H1 (cell line): ENCODE measurements at regions not wholly inside any gene's neighbourhood (a gene's known extent, or its start where the extent isn't known, plus 50 kb on each side); places are given as distances from the start of the nearest gene placed in this dataset.
"Not testable (repeated sequence)": the region's sequence is repeated elsewhere in the genome, so short reads cannot be mapped to it uniquely, and the experiment has no call there.

Experiments
- CTCF ChIA-PET: fragments of 300-600 bp; sonication (Branson Sonifier 250); formaldehyde crosslinking; loops from one replicate; lab custom pipeline; 2021; ENCODE audit not compliant: partially characterized antibody; lab: Charles Lee
- POLR2A ChIA-PET: fragments of 300-600 bp; sonication (Branson Sonifier 250); formaldehyde crosslinking; loops from one replicate; lab custom pipeline; 2021; ENCODE audit warnings: inconsistent platforms; ENCODE audit not compliant: partially characterized antibody; lab: Charles Lee
- DNase-seq, 2 experiments: peaks; one replicate each; pipeline versions ENCODE4 v3.0.0 to v3.0.0-alpha.2; 2010 to 2022; ENCODE audit warnings: low spot score in 2 of 2, low read depth in 1 of 2, mixed read lengths in 1 of 2
- FAIRE-seq: peaks from 2 replicates; lab custom pipeline; 2011; peaks lifted over from hg19 to GRCh38; lab: Jason Lieb, UNC
- H2AFZ ChIP-seq: 2 replicates; pipeline ENCODE4 v1.8.1; 2012; ENCODE audit warnings: low read length, inconsistent platforms
- H2AK5ac ChIP-seq: 2 replicates; pipeline ENCODE4 v1.6.1; 2013; ENCODE audit warnings: low read depth, low read length
- H2BK120ac ChIP-seq: replicated peaks from 2 replicates; pipeline ENCODE3; 2013; ENCODE audit warnings: low read depth, low read length, inconsistent platforms
- H2BK12ac ChIP-seq: 2 replicates; pipeline ENCODE4 v1.6.1; 2013; ENCODE audit warnings: low read depth, low read length
- H2BK15ac ChIP-seq: 2 replicates; pipeline ENCODE4 v1.6.1; 2013; ENCODE audit warnings: low read length
- H2BK20ac ChIP-seq: 2 replicates; pipeline ENCODE4 v1.6.1; 2013; ENCODE audit warnings: low read length
- H2BK5ac ChIP-seq: 2 replicates; pipeline ENCODE4 v1.6.1; 2013; ENCODE audit warnings: low read depth, low read length
- H3K14ac ChIP-seq: 2 replicates; pipeline ENCODE4 v1.6.1; 2013; ENCODE audit warnings: inconsistent platforms; ENCODE audit not compliant: insufficient read length
- H3K18ac ChIP-seq: 2 replicates; pipeline ENCODE4 v1.6.1; 2013; ENCODE audit warnings: low read length; ENCODE audit errors: extremely low read depth
- H3K23ac ChIP-seq: 2 replicates; pipeline ENCODE4 v1.6.1; 2013; ENCODE audit warnings: inconsistent platforms; ENCODE audit not compliant: insufficient read length
- H3K23me2 ChIP-seq: 2 replicates; pipeline ENCODE4 v1.6.1; 2013; ENCODE audit warnings: low read depth, low read length
- H3K27ac ChIP-seq: 2 replicates; pipeline ENCODE4 v1.6.1; 2011; ENCODE audit warnings: low read depth, low read length, inconsistent platforms
- H3K27me3 ChIP-seq, 4 experiments: replicated peaks in 1 of 4; 1 replicate in 1 of 4; 2 replicates in 3 of 4; pipeline versions ENCODE4 v1.6.1 to v1.8.1; 2011 to 2013; ENCODE audit warnings: low read length in 3 of 4, mild to moderate bottlenecking in 3 of 4, inconsistent platforms in 2 of 4, mixed read lengths in 2 of 4, moderate library complexity in 1 of 4; ENCODE audit not compliant: control insufficient read depth in 3 of 4, insufficient read depth in 3 of 4; ENCODE audit errors: extremely low read depth in 1 of 4
- H3K36me3 ChIP-seq, 4 experiments: 2 replicates each; pipeline versions ENCODE4 v1.6.1 to v1.8.1; 2011 to 2013; ENCODE audit warnings: mild to moderate bottlenecking in 4 of 4, low read length in 3 of 4, moderate library complexity in 2 of 4, control low read depth in 1 of 4, inconsistent platforms in 1 of 4; ENCODE audit not compliant: insufficient read depth in 4 of 4, control insufficient read depth in 2 of 4
- H3K4ac ChIP-seq: replicated peaks from 2 replicates; pipeline ENCODE3; 2013; ENCODE audit warnings: low read length, low read depth, mixed read lengths, inconsistent platforms; ENCODE audit not compliant: insufficient read length
- H3K4me1 ChIP-seq, 4 experiments: replicated peaks in 1 of 4; 1 replicate in 1 of 4; 2 replicates in 3 of 4; pipeline versions ENCODE4 v1.6.1 to v1.8.1; 2011 to 2013; ENCODE audit warnings: low read length in 3 of 4, inconsistent platforms in 2 of 4, mixed read lengths in 1 of 4; ENCODE audit not compliant: insufficient read depth in 4 of 4, control insufficient read depth in 3 of 4
- H3K4me2 ChIP-seq, 2 experiments: 2 replicates each; pipeline versions ENCODE4 v1.6.1 to v1.8.1; 2011 to 2013; ENCODE audit warnings: low read depth in 2 of 2, low read length in 2 of 2, control low read depth in 1 of 2, inconsistent platforms in 1 of 2, mild to moderate bottlenecking in 1 of 2; ENCODE audit not compliant: insufficient read depth in 1 of 2
- H3K4me3 ChIP-seq, 4 experiments: fragments of 200-600, 300-600 bp in 1 of 4; sonication (generic), shearing (Covaris generic), sonication (Bioruptor Twin) in 1 of 4; 2 replicates each; pipeline versions ENCODE4 v1.5.1 to v1.8.1; 2011 to 2016; ENCODE audit warnings: low read length in 4 of 4, low read depth in 3 of 4, control low read depth in 2 of 4, inconsistent platforms in 2 of 4, mild to moderate bottlenecking in 2 of 4, mixed read lengths in 1 of 4, moderate library complexity in 1 of 4; ENCODE audit not compliant: insufficient read depth in 2 of 4; ENCODE audit errors: extremely low read depth in 1 of 4
- H3K56ac ChIP-seq: replicated peaks from 2 replicates; pipeline ENCODE3; 2013; ENCODE audit warnings: low read depth, mild to moderate bottlenecking, mixed read lengths, low read length, inconsistent platforms; ENCODE audit not compliant: insufficient read length
- H3K79me1 ChIP-seq: 2 replicates; pipeline ENCODE4 v1.6.1; 2013; ENCODE audit warnings: low read depth, low read length, control low read depth
- H3K79me2 ChIP-seq, 2 experiments: 2 replicates each; pipeline versions ENCODE4 v1.6.1 to v1.8.1; 2012 to 2013; ENCODE audit warnings: low read length in 2 of 2, mild to moderate bottlenecking in 2 of 2, inconsistent platforms in 1 of 2; ENCODE audit not compliant: insufficient read depth in 2 of 2, control insufficient read depth in 1 of 2
- H3K9ac ChIP-seq, 4 experiments: replicated peaks in 1 of 4; 1 replicate in 1 of 4; 2 replicates in 3 of 4; pipeline versions ENCODE4 v1.6.1 to v1.8.1; 2011 to 2013; ENCODE audit warnings: low read depth in 3 of 4, low read length in 3 of 4, control low read depth in 2 of 4, mild to moderate bottlenecking in 2 of 4, moderate library complexity in 2 of 4, inconsistent platforms in 1 of 4; ENCODE audit errors: extremely low read depth in 1 of 4
- H3K9me3 ChIP-seq, 2 experiments: 2 replicates each; pipeline versions ENCODE4 v1.6.1 to v1.8.1; 2012 to 2013; ENCODE audit warnings: mild to moderate bottlenecking in 2 of 2, moderate library complexity in 2 of 2, control low read depth in 1 of 2, inconsistent platforms in 1 of 2, low read depth in 1 of 2, low read length in 1 of 2, mixed read lengths in 1 of 2; ENCODE audit not compliant: insufficient read depth in 2 of 2
- H4K20me1 ChIP-seq, 2 experiments: replicated peaks in 1 of 2; 2 replicates each; pipeline versions ENCODE3 to v1.8.1; 2011 to 2013; ENCODE audit warnings: inconsistent platforms in 2 of 2, low read length in 2 of 2, mild to moderate bottlenecking in 1 of 2; ENCODE audit not compliant: insufficient read depth in 2 of 2, control insufficient read depth in 1 of 2
- H4K5ac ChIP-seq: 2 replicates; pipeline ENCODE4 v1.6.1; 2013; ENCODE audit warnings: low read length, low read depth, mixed read lengths, inconsistent platforms; ENCODE audit not compliant: insufficient read length
- H4K8ac ChIP-seq: 2 replicates; pipeline ENCODE4 v1.8.0; 2013; ENCODE audit warnings: mild to moderate bottlenecking, moderate library complexity, low read length, inconsistent platforms; ENCODE audit not compliant: insufficient read depth; ENCODE audit errors: extremely low read depth
- H4K91ac ChIP-seq: replicated peaks from 2 replicates; pipeline ENCODE3; 2013; ENCODE audit warnings: low read length, mixed read lengths, inconsistent platforms; ENCODE audit not compliant: insufficient read length
- WGBS, 2 experiments: shearing (Covaris generic) in 1 of 2; methylation state at CpG; one replicate each; pipeline versions ENCODE4 v1.1.6 to v1.1.7; 2013 to 2015; ENCODE audit warnings: low lambda C conversion rate in 2 of 2, mixed read lengths in 2 of 2, inconsistent platforms in 1 of 2, low coverage in 1 of 2, missing lambda C conversion rate in 1 of 2; ENCODE audit not compliant: insufficient replicate concordance in 2 of 2, insufficient coverage in 1 of 2, insufficient read length in 1 of 2; ENCODE audit errors: extremely low coverage in 1 of 2, missing lambda C conversion rate in 1 of 2; 5-methylcytosine and 5-hydroxymethylcytosine counted together

- H4K8ac ChIP-seq, H2AK5ac ChIP-seq, FAIRE-seq, H2BK20ac ChIP-seq, H3K56ac ChIP-seq, H2BK15ac ChIP-seq, H3K79me1 ChIP-seq, H3K23me2 ChIP-seq, H3K36me3 ChIP-seq, H3K23ac ChIP-seq, H3K4ac ChIP-seq, H4K91ac ChIP-seq, H3K4me3 ChIP-seq, H3K9ac ChIP-seq, H3K27me3 ChIP-seq, H3K27ac ChIP-seq, H3K4me1 ChIP-seq, H2BK5ac ChIP-seq, H3K79me2 ChIP-seq, H2BK120ac ChIP-seq, H3K14ac ChIP-seq, H2AFZ ChIP-seq, H3K18ac ChIP-seq, H3K4me2 ChIP-seq, H4K5ac ChIP-seq, H2BK12ac ChIP-seq, DNase-seq, H4K20me1 ChIP-seq: not testable (repeated sequence)
- POLR2A ChIA-PET, result interaction anchor here (0.7 kb wide), 1 partner anchor 531 kb away, joined by 3 read pairs; no protein-coding TSS in a partner anchor
- peaks cover 13% of the 10 kb centered on the region in 2 experiments for H3K9me3 ChIP-seq
- WGBS, 2 experiments, result 94% methylated on average over 29 of the region's 32 CpGs; no CpG with 5 or more reads in 1 of the 2 experiments
- CTCF ChIA-PET, result interaction anchor here (1.4 kb wide), 1 partner anchor 13 kb away, joined by 3 read pairs; no protein-coding TSS in a partner anchor
Measured at GRCh38 chr3:13179582-13180210, 106.5 kb upstream of the IQSEC1 start.
